Smooth muscle cell (in vitro differentiated cells): ENCODE measurements at regions not wholly inside any gene's neighbourhood (a gene's known extent, or its start where the extent isn't known, plus 50 kb on each side); places are given as distances from the start of the nearest gene placed in this dataset.

Experiments
- DNase-seq: peaks from one replicate; lab custom pipeline; 2025; ENCODE audit not compliant: unreplicated experiment; lab: John Stamatoyannopoulos, UW
- H2AFZ ChIP-seq: fragments of 200-600 bp; sonication (generic); 2 replicates; pipeline ENCODE4 v1.6.0; 2016; ENCODE audit warnings: antibody characterized with exemption, low read depth, mild to moderate bottlenecking
- H3F3A ChIP-seq: fragments of 200-600 bp; sonication (generic); 2 replicates; pipeline ENCODE4 v1.6.0; 2017; ENCODE audit warnings: antibody characterized with exemption, low read depth
- H3K27ac ChIP-seq: fragments of 200-600 bp; sonication (generic); 2 replicates; pipeline ENCODE4 v1.5.1; 2016; ENCODE audit warnings: low read depth, mild to moderate bottlenecking
- H3K27me3 ChIP-seq: fragments of 200-600 bp; sonication (generic); 2 replicates; pipeline ENCODE4 v1.6.1; 2016; ENCODE audit warnings: low read depth, mild to moderate bottlenecking
- H3K36me3 ChIP-seq: fragments of 200-600 bp; sonication (generic); 2 replicates; pipeline ENCODE4 v1.5.1; 2016; ENCODE audit warnings: low read depth
- H3K4me1 ChIP-seq: fragments of 200-600 bp; sonication (generic); 2 replicates; pipeline ENCODE4 v1.5.1; 2016; ENCODE audit warnings: low read depth
- H3K4me2 ChIP-seq: fragments of 200-600 bp; sonication (generic); 2 replicates; pipeline ENCODE4 v1.6.0; 2016; ENCODE audit warnings: mild to moderate bottlenecking
- H3K4me3 ChIP-seq: fragments of 200-600 bp; sonication (generic); 2 replicates; pipeline ENCODE4 v1.5.1; 2016; ENCODE audit warnings: mild to moderate bottlenecking
- H3K79me2 ChIP-seq: fragments of 200-600 bp; sonication (generic); 2 replicates; pipeline ENCODE4 v1.6.0; 2016; ENCODE audit warnings: low read depth, mild to moderate bottlenecking
- H3K9ac ChIP-seq: fragments of 200-600 bp; sonication (generic); 2 replicates; pipeline ENCODE4 v1.6.0; 2016; ENCODE audit warnings: low read depth
- H3K9me3 ChIP-seq: fragments of 200-600 bp; sonication (generic); replicated peaks from 2 replicates; pipeline ENCODE4 v1.5.1; 2016; ENCODE audit warnings: low read depth
- H4K20me1 ChIP-seq: fragments of 200-600 bp; sonication (generic); 2 replicates; pipeline ENCODE4 v1.6.0; 2016; ENCODE audit warnings: low read depth
- CTCF ChIP-seq: fragments of 200-600 bp; sonication (generic); IDR thresholded peaks from 2 replicates; pipeline ENCODE4 v1.5.1; 2017; ENCODE audit warnings: borderline replicate concordance, mild to moderate bottlenecking, antibody characterized with exemption; ENCODE audit not compliant: insufficient read depth, poor library complexity, severe bottlenecking
- WGBS: methylation state at CpG from one replicate; pipeline ENCODE4 v1.1.7; 2016; ENCODE audit warnings: low lambda C conversion rate; 5-methylcytosine and 5-hydroxymethylcytosine counted together

GRCh38 chr4:159673221-159673620 lies 570.3 kb downstream of the RAPGEF2 start:
- no peak overlapping the region for H3K4me2 ChIP-seq
- no peaks in the 10 kb centered on the region for H4K20me1 ChIP-seq
- WGBS, result 90% methylated on average over 2 of the region's 2 CpGs
- DNase-seq, result no peak
- no peak overlapping the region for H3K9ac ChIP-seq
- no peaks in the 10 kb centered on the region for H3K9me3 ChIP-seq
- H3K4me1 ChIP-seq, result no peaks in the 10 kb centered on the region
- H3K27ac ChIP-seq, result no peak overlapping the region
- no peak for TF ChIP-seq CTCF
- H3K79me2 ChIP-seq, result no peaks in the 10 kb centered on the region
- H3K27me3 ChIP-seq, result no peaks in the 10 kb centered on the region
- H3K36me3 ChIP-seq, result no peaks in the 10 kb centered on the region
- no peaks in the 10 kb centered on the region for H3F3A ChIP-seq
- H3K4me3 ChIP-seq, result no peak overlapping the region
- no peak overlapping the region for H2AFZ ChIP-seq

- no peak overlapping the region for H3K4me2 ChIP-seq
- no peaks in the 10 kb centered on the region for H3K79me2 ChIP-seq
- H3K27me3 ChIP-seq, result no peaks in the 10 kb centered on the region
- no peak overlapping the region for H3K9ac ChIP-seq
- H3K36me3 ChIP-seq, result no peaks in the 10 kb centered on the region
- H2AFZ ChIP-seq, result no peak overlapping the region
- H3F3A ChIP-seq, result no peaks in the 10 kb centered on the region
- no peak overlapping the region for H3K4me3 ChIP-seq
- H4K20me1 ChIP-seq, result no peaks in the 10 kb centered on the region
- no peak for TF ChIP-seq CTCF
- WGBS, result 96% methylated on average over 8 of the region's 8 CpGs
- H3K9me3 ChIP-seq, result no peaks in the 10 kb centered on the region
- H3K4me1 ChIP-seq, result no peaks in the 10 kb centered on the region
- DNase-seq, result no peak
- no peak overlapping the region for H3K27ac ChIP-seq
Observed at GRCh38 chr4:159674241-159674640, 571.4 kb downstream of the RAPGEF2 start.

GRCh38 chr4:159677521-159677920 lies 574.6 kb downstream of the RAPGEF2 start:
- DNase-seq, result no peak
- Histone ChIP-seq H3K79me2 (no peaks in the 10 kb centered on the region), H2AFZ (no peak overlapping the region), H3K36me3 (no peaks in the 10 kb centered on the region), H3K9ac (no peak overlapping the region), H3K4me1 (no peaks in the 10 kb centered on the region), H3K4me3 (no peak overlapping the region), H3F3A (no peaks in the 10 kb centered on the region), H3K4me2 (no peak overlapping the region), H4K20me1 (no peaks in the 10 kb centered on the region), H3K27ac (no peak overlapping the region), H3K9me3 (no peaks in the 10 kb centered on the region), H3K27me3 (no peaks in the 10 kb centered on the region)
- no peak for TF ChIP-seq CTCF
- 63% methylated on average over 1 of the region's 1 CpG for WGBS

GRCh38 chr4:159682996-159683395 lies 580.1 kb downstream of the RAPGEF2 start:
- H3K9me3 ChIP-seq, result no peaks in the 10 kb centered on the region
- H3K4me3 ChIP-seq, result no peak overlapping the region
- no peak overlapping the region for H3K9ac ChIP-seq
- no peak for DNase-seq
- H3K36me3 ChIP-seq, result no peaks in the 10 kb centered on the region
- H3K79me2 ChIP-seq, result no peaks in the 10 kb centered on the region
- no peaks in the 10 kb centered on the region for H3K4me1 ChIP-seq
- H3K4me2 ChIP-seq, result no peak overlapping the region
- no peaks in the 10 kb centered on the region for H3F3A ChIP-seq
- TF ChIP-seq CTCF, result no peak
- WGBS, result 89% methylated on average over 4 of the region's 4 CpGs
- H3K27me3 ChIP-seq, result no peaks in the 10 kb centered on the region
- no peak overlapping the region for H3K27ac ChIP-seq
- no peak overlapping the region for H2AFZ ChIP-seq
- H4K20me1 ChIP-seq, result no peaks in the 10 kb centered on the region
